ENCODE measurements at regions not wholly inside any gene's neighbourhood (a gene's known extent, or its start where the extent isn't known, plus 50 kb on each side); places are given as distances from the start of the nearest gene placed in this dataset.

GRCh38 chr2:221231511-221231910, 340.6 kb downstream of the EPHA4 start:
- no peak overlapping the region for H3K4me3 ChIP-seq
- H3K9me3 ChIP-seq (replicated peaks): no peaks in the 10 kb centered on the region
- H3K4me1 ChIP-seq (replicated peaks): no peaks in the 10 kb centered on the region
- H3K27me3 ChIP-seq (replicated peaks): no peaks in the 10 kb centered on the region
- no peaks in the 10 kb centered on the region for H3K36me3 ChIP-seq
- no peak overlapping the region for H3K27ac ChIP-seq
- no peak for DNase-seq (ENCODE audit: low read depth in 1 of 2, low spot score in 2 of 2)

GRCh38 chr2:221235941-221236340, 336.2 kb downstream of the EPHA4 start:
- Histone ChIP-seq H3K27ac (no peak overlapping the region), H3K27me3 (replicated peaks) (no peaks in the 10 kb centered on the region), H3K9me3 (replicated peaks) (no peaks in the 10 kb centered on the region), H3K36me3 (no peaks in the 10 kb centered on the region), H3K4me3 (no peak overlapping the region), H3K4me1 (replicated peaks) (no peaks in the 10 kb centered on the region)
- DNase-seq (ENCODE audit: low read depth in 1 of 2, low spot score in 2 of 2): no peak

GRCh38 chr2:221241072-221241471, 331.0 kb downstream of the EPHA4 start:
- H3K36me3 ChIP-seq: no peaks in the 10 kb centered on the region
- no peak overlapping the region for H3K27ac ChIP-seq
- H3K9me3 ChIP-seq (replicated peaks): no peaks in the 10 kb centered on the region
- no peaks in the 10 kb centered on the region for H3K27me3 ChIP-seq (replicated peaks)
- no peak for DNase-seq (ENCODE audit: low read depth in 1 of 2, low spot score in 2 of 2)
- H3K4me3 ChIP-seq: no peak overlapping the region
- no peaks in the 10 kb centered on the region for H3K4me1 ChIP-seq (replicated peaks)

GRCh38 chr2:221243771-221244170, 328.3 kb downstream of the EPHA4 start:
- Histone ChIP-seq H3K4me3 (no peak overlapping the region), H3K27me3 (replicated peaks) (no peaks in the 10 kb centered on the region), H3K36me3 (no peaks in the 10 kb centered on the region), H3K4me1 (replicated peaks) (no peaks in the 10 kb centered on the region), H3K27ac (no peak overlapping the region), H3K9me3 (replicated peaks) (no peaks in the 10 kb centered on the region)
- DNase-seq (ENCODE audit: low read depth in 1 of 2, low spot score in 2 of 2): no peak

- Histone ChIP-seq H3K36me3 (no peaks in the 10 kb centered on the region), H3K27me3 (replicated peaks) (no peaks in the 10 kb centered on the region)
These were observed 327.1 kb downstream of the EPHA4 start for GRCh38 chr2:221245045-221245444.

GRCh38 chr2:221245772-221246171, 326.3 kb downstream of the EPHA4 start:
- no peak for DNase-seq (ENCODE audit: low read depth in 1 of 2, low spot score in 2 of 2)
- no peak overlapping the region for H3K4me3 ChIP-seq
- H3K9me3 ChIP-seq (replicated peaks): no peaks in the 10 kb centered on the region
- H3K27ac ChIP-seq: no peak overlapping the region
- H3K27me3 ChIP-seq (replicated peaks): no peaks in the 10 kb centered on the region
- no peaks in the 10 kb centered on the region for H3K36me3 ChIP-seq
- H3K4me1 ChIP-seq (replicated peaks): no peaks in the 10 kb centered on the region

More at GRCh38 chr2:221245045-221245444, 327.1 kb downstream of the EPHA4 start:
- Histone ChIP-seq H3K27ac (no peak overlapping the region), H3K4me3 (no peak overlapping the region), H3K4me1 (replicated peaks) (no peaks in the 10 kb centered on the region), H3K9me3 (replicated peaks) (no peaks in the 10 kb centered on the region)
- no peak for DNase-seq (ENCODE audit: low read depth in 1 of 2, low spot score in 2 of 2)

GRCh38 chr2:221254299-221254698, 317.8 kb downstream of the EPHA4 start:
- Histone ChIP-seq H3K9me3 (replicated peaks) (no peaks in the 10 kb centered on the region), H3K27me3 (replicated peaks) (no peaks in the 10 kb centered on the region), H3K4me3 (no peak overlapping the region), H3K27ac (no peak overlapping the region), H3K4me1 (replicated peaks) (no peaks in the 10 kb centered on the region), H3K36me3 (no peaks in the 10 kb centered on the region)
- no peak for DNase-seq (ENCODE audit: low read depth in 1 of 2, low spot score in 2 of 2)

GRCh38 chr2:221255862-221256261, 316.2 kb downstream of the EPHA4 start:
- no peak for DNase-seq (ENCODE audit: low read depth in 1 of 2, low spot score in 2 of 2)
- no peaks in the 10 kb centered on the region for H3K9me3 ChIP-seq (replicated peaks)
- H3K27ac ChIP-seq: no peak overlapping the region

GRCh38 chr2:221258464-221258863, 313.6 kb downstream of the EPHA4 start:
- DNase-seq (ENCODE audit: low read depth in 1 of 2, low spot score in 2 of 2): no peak
- H3K4me3 ChIP-seq: no peak overlapping the region
- H3K27ac ChIP-seq: no peak overlapping the region
- no peaks in the 10 kb centered on the region for H3K27me3 ChIP-seq (replicated peaks)
- H3K4me1 ChIP-seq (replicated peaks): no peaks in the 10 kb centered on the region
- no peaks in the 10 kb centered on the region for H3K9me3 ChIP-seq (replicated peaks)
- H3K36me3 ChIP-seq: no peaks in the 10 kb centered on the region

More at GRCh38 chr2:221255862-221256261, 316.2 kb downstream of the EPHA4 start:
- Histone ChIP-seq H3K4me3 (no peak overlapping the region), H3K27me3 (replicated peaks) (no peaks in the 10 kb centered on the region), H3K36me3 (no peaks in the 10 kb centered on the region), H3K4me1 (replicated peaks) (no peaks in the 10 kb centered on the region)

GRCh38 chr2:221262651-221263050, 309.5 kb downstream of the EPHA4 start:
- no peaks in the 10 kb centered on the region for H3K36me3 ChIP-seq
- DNase-seq (ENCODE audit: low read depth in 1 of 2, low spot score in 2 of 2): no peak
- H3K27me3 ChIP-seq (replicated peaks): no peaks in the 10 kb centered on the region

GRCh38 chr2:221263573-221263972, 308.5 kb downstream of the EPHA4 start:
- H3K36me3 ChIP-seq: no peaks in the 10 kb centered on the region
- H3K27me3 ChIP-seq (replicated peaks): no peaks in the 10 kb centered on the region
- no peaks in the 10 kb centered on the region; the same call in 1 of the 2 replicates for H3K9me3 ChIP-seq (replicated peaks)
- no peak for DNase-seq (ENCODE audit: low read depth in 1 of 2, low spot score in 2 of 2)
- H3K4me3 ChIP-seq: no peak overlapping the region
- no peak overlapping the region for H3K27ac ChIP-seq
- H3K4me1 ChIP-seq (replicated peaks): no peaks in the 10 kb centered on the region

More at GRCh38 chr2:221262651-221263050, 309.5 kb downstream of the EPHA4 start:
- Histone ChIP-seq H3K4me3 (no peak overlapping the region), H3K4me1 (replicated peaks) (no peaks in the 10 kb centered on the region), H3K27ac (no peak overlapping the region), H3K9me3 (replicated peaks) (no peaks in the 10 kb centered on the region)

- no peaks in the 10 kb centered on the region; the same call in 1 of the 2 replicates for H3K9me3 ChIP-seq (replicated peaks)
- no peaks in the 10 kb centered on the region for H3K4me1 ChIP-seq (replicated peaks)
- H3K27me3 ChIP-seq (replicated peaks): no peaks in the 10 kb centered on the region
- no peak for DNase-seq (ENCODE audit: low read depth in 1 of 2, low spot score in 2 of 2)
- no peak overlapping the region for H3K4me3 ChIP-seq
- no peak overlapping the region for H3K27ac ChIP-seq
- H3K36me3 ChIP-seq: no peaks in the 10 kb centered on the region
These were observed 307.8 kb downstream of the EPHA4 start for GRCh38 chr2:221264318-221264717.

- no peak overlapping the region for H3K27ac ChIP-seq
These were observed 304.2 kb downstream of the EPHA4 start for GRCh38 chr2:221267773-221268425.

GRCh38 chr2:221268631-221269030, 303.5 kb downstream of the EPHA4 start:
- H3K27ac ChIP-seq: no peak overlapping the region
- no peaks in the 10 kb centered on the region for H3K4me1 ChIP-seq (replicated peaks)
- H3K27me3 ChIP-seq (replicated peaks): no peaks in the 10 kb centered on the region
- no peak overlapping the region for H3K4me3 ChIP-seq
- H3K9me3 ChIP-seq (replicated peaks): no peaks in the 10 kb centered on the region; the same call in 1 of the 2 replicates
- H3K36me3 ChIP-seq: no peaks in the 10 kb centered on the region
- no peak for DNase-seq (ENCODE audit: low read depth in 1 of 2, low spot score in 2 of 2)

More at GRCh38 chr2:221267773-221268425, 304.2 kb downstream of the EPHA4 start:
- Histone ChIP-seq H3K4me1 (replicated peaks) (no peaks in the 10 kb centered on the region), H3K4me3 (no peak overlapping the region), H3K9me3 (replicated peaks) (no peaks in the 10 kb centered on the region; the same call in 1 of the 2 replicates), H3K36me3 (no peaks in the 10 kb centered on the region), H3K27me3 (replicated peaks) (no peaks in the 10 kb centered on the region)
- no peak for DNase-seq (ENCODE audit: low read depth in 1 of 2, low spot score in 2 of 2)

GRCh38 chr2:221270806-221271205, 301.3 kb downstream of the EPHA4 start:
- DNase-seq (ENCODE audit: low read depth in 1 of 2, low spot score in 2 of 2): no peak
- Histone ChIP-seq H3K4me1 (replicated peaks) (no peaks in the 10 kb centered on the region), H3K9me3 (replicated peaks) (no peaks in the 10 kb centered on the region; the same call in 1 of the 2 replicates), H3K27me3 (replicated peaks) (no peaks in the 10 kb centered on the region), H3K36me3 (no peaks in the 10 kb centered on the region), H3K4me3 (no peak overlapping the region), H3K27ac (no peak overlapping the region)
